H1 (cell line): ENCODE measurements at regions not wholly inside any gene's neighbourhood (a gene's known extent, or its start where the extent isn't known, plus 50 kb on each side); places are given as distances from the start of the nearest gene placed in this dataset.

Experiments
- CTCF ChIA-PET: fragments of 300-600 bp; sonication (Branson Sonifier 250); formaldehyde crosslinking; loops from one replicate; lab custom pipeline; 2021; ENCODE audit not compliant: partially characterized antibody; lab: Charles Lee
- POLR2A ChIA-PET: fragments of 300-600 bp; sonication (Branson Sonifier 250); formaldehyde crosslinking; loops from one replicate; lab custom pipeline; 2021; ENCODE audit warnings: inconsistent platforms; ENCODE audit not compliant: partially characterized antibody; lab: Charles Lee
- DNase-seq, 2 experiments: peaks; one replicate each; pipeline versions ENCODE4 v3.0.0 to v3.0.0-alpha.2; 2010 to 2022; ENCODE audit warnings: low spot score in 2 of 2, low read depth in 1 of 2, mixed read lengths in 1 of 2
- FAIRE-seq: peaks from 2 replicates; lab custom pipeline; 2011; peaks lifted over from hg19 to GRCh38; lab: Jason Lieb, UNC
- H2AFZ ChIP-seq: 2 replicates; pipeline ENCODE4 v1.8.1; 2012; ENCODE audit warnings: low read length, inconsistent platforms
- H2AK5ac ChIP-seq: 2 replicates; pipeline ENCODE4 v1.6.1; 2013; ENCODE audit warnings: low read depth, low read length
- H2BK120ac ChIP-seq: replicated peaks from 2 replicates; pipeline ENCODE3; 2013; ENCODE audit warnings: low read depth, low read length, inconsistent platforms
- H2BK12ac ChIP-seq: 2 replicates; pipeline ENCODE4 v1.6.1; 2013; ENCODE audit warnings: low read depth, low read length
- H2BK15ac ChIP-seq: 2 replicates; pipeline ENCODE4 v1.6.1; 2013; ENCODE audit warnings: low read length
- H2BK20ac ChIP-seq: 2 replicates; pipeline ENCODE4 v1.6.1; 2013; ENCODE audit warnings: low read length
- H2BK5ac ChIP-seq: 2 replicates; pipeline ENCODE4 v1.6.1; 2013; ENCODE audit warnings: low read depth, low read length
- H3K14ac ChIP-seq: 2 replicates; pipeline ENCODE4 v1.6.1; 2013; ENCODE audit warnings: inconsistent platforms; ENCODE audit not compliant: insufficient read length
- H3K18ac ChIP-seq: 2 replicates; pipeline ENCODE4 v1.6.1; 2013; ENCODE audit warnings: low read length; ENCODE audit errors: extremely low read depth
- H3K23ac ChIP-seq: 2 replicates; pipeline ENCODE4 v1.6.1; 2013; ENCODE audit warnings: inconsistent platforms; ENCODE audit not compliant: insufficient read length
- H3K23me2 ChIP-seq: 2 replicates; pipeline ENCODE4 v1.6.1; 2013; ENCODE audit warnings: low read depth, low read length
- H3K27ac ChIP-seq: 2 replicates; pipeline ENCODE4 v1.6.1; 2011; ENCODE audit warnings: low read depth, low read length, inconsistent platforms
- H3K27me3 ChIP-seq, 4 experiments: replicated peaks in 1 of 4; 1 replicate in 1 of 4; 2 replicates in 3 of 4; pipeline versions ENCODE4 v1.6.1 to v1.8.1; 2011 to 2013; ENCODE audit warnings: low read length in 3 of 4, mild to moderate bottlenecking in 3 of 4, inconsistent platforms in 2 of 4, mixed read lengths in 2 of 4, moderate library complexity in 1 of 4; ENCODE audit not compliant: control insufficient read depth in 3 of 4, insufficient read depth in 3 of 4; ENCODE audit errors: extremely low read depth in 1 of 4
- H3K36me3 ChIP-seq, 4 experiments: 2 replicates each; pipeline versions ENCODE4 v1.6.1 to v1.8.1; 2011 to 2013; ENCODE audit warnings: mild to moderate bottlenecking in 4 of 4, low read length in 3 of 4, moderate library complexity in 2 of 4, control low read depth in 1 of 4, inconsistent platforms in 1 of 4; ENCODE audit not compliant: insufficient read depth in 4 of 4, control insufficient read depth in 2 of 4
- H3K4ac ChIP-seq: replicated peaks from 2 replicates; pipeline ENCODE3; 2013; ENCODE audit warnings: low read length, low read depth, mixed read lengths, inconsistent platforms; ENCODE audit not compliant: insufficient read length
- H3K4me1 ChIP-seq, 4 experiments: replicated peaks in 1 of 4; 1 replicate in 1 of 4; 2 replicates in 3 of 4; pipeline versions ENCODE4 v1.6.1 to v1.8.1; 2011 to 2013; ENCODE audit warnings: low read length in 3 of 4, inconsistent platforms in 2 of 4, mixed read lengths in 1 of 4; ENCODE audit not compliant: insufficient read depth in 4 of 4, control insufficient read depth in 3 of 4
- H3K4me2 ChIP-seq, 2 experiments: 2 replicates each; pipeline versions ENCODE4 v1.6.1 to v1.8.1; 2011 to 2013; ENCODE audit warnings: low read depth in 2 of 2, low read length in 2 of 2, control low read depth in 1 of 2, inconsistent platforms in 1 of 2, mild to moderate bottlenecking in 1 of 2; ENCODE audit not compliant: insufficient read depth in 1 of 2
- H3K4me3 ChIP-seq, 4 experiments: fragments of 200-600, 300-600 bp in 1 of 4; sonication (generic), shearing (Covaris generic), sonication (Bioruptor Twin) in 1 of 4; 2 replicates each; pipeline versions ENCODE4 v1.5.1 to v1.8.1; 2011 to 2016; ENCODE audit warnings: low read length in 4 of 4, low read depth in 3 of 4, control low read depth in 2 of 4, inconsistent platforms in 2 of 4, mild to moderate bottlenecking in 2 of 4, mixed read lengths in 1 of 4, moderate library complexity in 1 of 4; ENCODE audit not compliant: insufficient read depth in 2 of 4; ENCODE audit errors: extremely low read depth in 1 of 4
- H3K56ac ChIP-seq: replicated peaks from 2 replicates; pipeline ENCODE3; 2013; ENCODE audit warnings: low read depth, mild to moderate bottlenecking, mixed read lengths, low read length, inconsistent platforms; ENCODE audit not compliant: insufficient read length
- H3K79me1 ChIP-seq: 2 replicates; pipeline ENCODE4 v1.6.1; 2013; ENCODE audit warnings: low read depth, low read length, control low read depth
- H3K79me2 ChIP-seq, 2 experiments: 2 replicates each; pipeline versions ENCODE4 v1.6.1 to v1.8.1; 2012 to 2013; ENCODE audit warnings: low read length in 2 of 2, mild to moderate bottlenecking in 2 of 2, inconsistent platforms in 1 of 2; ENCODE audit not compliant: insufficient read depth in 2 of 2, control insufficient read depth in 1 of 2
- H3K9ac ChIP-seq, 4 experiments: replicated peaks in 1 of 4; 1 replicate in 1 of 4; 2 replicates in 3 of 4; pipeline versions ENCODE4 v1.6.1 to v1.8.1; 2011 to 2013; ENCODE audit warnings: low read depth in 3 of 4, low read length in 3 of 4, control low read depth in 2 of 4, mild to moderate bottlenecking in 2 of 4, moderate library complexity in 2 of 4, inconsistent platforms in 1 of 4; ENCODE audit errors: extremely low read depth in 1 of 4
- H3K9me3 ChIP-seq, 2 experiments: 2 replicates each; pipeline versions ENCODE4 v1.6.1 to v1.8.1; 2012 to 2013; ENCODE audit warnings: mild to moderate bottlenecking in 2 of 2, moderate library complexity in 2 of 2, control low read depth in 1 of 2, inconsistent platforms in 1 of 2, low read depth in 1 of 2, low read length in 1 of 2, mixed read lengths in 1 of 2; ENCODE audit not compliant: insufficient read depth in 2 of 2
- H4K20me1 ChIP-seq, 2 experiments: replicated peaks in 1 of 2; 2 replicates each; pipeline versions ENCODE3 to v1.8.1; 2011 to 2013; ENCODE audit warnings: inconsistent platforms in 2 of 2, low read length in 2 of 2, mild to moderate bottlenecking in 1 of 2; ENCODE audit not compliant: insufficient read depth in 2 of 2, control insufficient read depth in 1 of 2
- H4K5ac ChIP-seq: 2 replicates; pipeline ENCODE4 v1.6.1; 2013; ENCODE audit warnings: low read length, low read depth, mixed read lengths, inconsistent platforms; ENCODE audit not compliant: insufficient read length
- H4K8ac ChIP-seq: 2 replicates; pipeline ENCODE4 v1.8.0; 2013; ENCODE audit warnings: mild to moderate bottlenecking, moderate library complexity, low read length, inconsistent platforms; ENCODE audit not compliant: insufficient read depth; ENCODE audit errors: extremely low read depth
- H4K91ac ChIP-seq: replicated peaks from 2 replicates; pipeline ENCODE3; 2013; ENCODE audit warnings: low read length, mixed read lengths, inconsistent platforms; ENCODE audit not compliant: insufficient read length
- ASH2L ChIP-seq: fragments of 200-600, 300-600 bp; sonication (generic); IDR thresholded peaks from one replicate; pipeline ENCODE4 v1.7.1; 2017; ENCODE audit warnings: low read length
- BCL11A ChIP-seq, 2 experiments: IDR thresholded peaks; one replicate each; pipeline ENCODE4 v1.6.1; 2011; ENCODE audit warnings: low read depth in 2 of 2, low read length in 2 of 2, mild to moderate bottlenecking in 2 of 2
- CBX5 ChIP-seq: fragments of 300-800, 300-1000 bp; sonication (generic); IDR thresholded peaks from 2 replicates; pipeline ENCODE4 v1.7.1; 2016; ENCODE audit warnings: antibody characterized with exemption, low read length, low read depth
- CREB1 ChIP-seq: IDR thresholded peaks from 2 replicates; pipeline ENCODE4 v1.6.1; 2012; ENCODE audit warnings: inconsistent platforms
- EP300 ChIP-seq, 2 experiments: IDR thresholded peaks; 1 replicate in 1 of 2; 2 replicates in 1 of 2; pipeline ENCODE4 v1.6.1; 2011 to 2012; ENCODE audit warnings: low read depth in 2 of 2, low read length in 2 of 2, mild to moderate bottlenecking in 2 of 2, borderline replicate concordance in 1 of 2, inconsistent platforms in 1 of 2, moderate library complexity in 1 of 2
- NRF1 ChIP-seq: IDR thresholded peaks from 2 replicates; pipeline ENCODE4 v1.6.1; 2011; ENCODE audit warnings: mild to moderate bottlenecking, low read depth, low read length, improper control_type of control experiment
- RAD21 ChIP-seq, 2 experiments: IDR thresholded peaks in 1 of 2; conservative IDR thresholded peaks in 1 of 2; 2 replicates each; pipeline ENCODE4 v1.6.1; 2011; ENCODE audit warnings: low read depth in 2 of 2, low read length in 2 of 2, improper control_type of control experiment in 1 of 2, inconsistent platforms in 1 of 2, mild to moderate bottlenecking in 1 of 2, moderate library complexity in 1 of 2
- RBBP5 ChIP-seq: IDR thresholded peaks from 2 replicates; pipeline ENCODE4 v1.7.1; 2012; ENCODE audit warnings: low read depth, mild to moderate bottlenecking, inconsistent platforms, low read length, moderate library complexity, borderline replicate concordance
- SIN3A ChIP-seq, 2 experiments: IDR thresholded peaks in 1 of 2; conservative IDR thresholded peaks in 1 of 2; 2 replicates each; pipeline ENCODE4 v1.6.1; 2011 to 2012; ENCODE audit warnings: low read length in 2 of 2, improper control_type of control experiment in 1 of 2, low read depth in 1 of 2, mild to moderate bottlenecking in 1 of 2
- SP2 ChIP-seq: IDR thresholded peaks from 2 replicates; pipeline ENCODE4 v1.6.1; 2012; ENCODE audit warnings: mild to moderate bottlenecking, low read length, inconsistent platforms
- TAF1 ChIP-seq: IDR thresholded peaks from 2 replicates; pipeline ENCODE4 v1.6.1; 2011; ENCODE audit warnings: mild to moderate bottlenecking, low read depth, low read length
- TAF7 ChIP-seq: optimal IDR thresholded peaks from 2 replicates; pipeline ENCODE3; 2011; ENCODE audit warnings: low read depth, mild to moderate bottlenecking, inconsistent platforms, low read length, moderate library complexity, borderline replicate concordance
- TCF12 ChIP-seq: IDR thresholded peaks from 2 replicates; pipeline ENCODE4 v1.6.1; 2011; ENCODE audit warnings: low read depth, mild to moderate bottlenecking, low read length
- WGBS, 2 experiments: shearing (Covaris generic) in 1 of 2; methylation state at CpG; one replicate each; pipeline versions ENCODE4 v1.1.6 to v1.1.7; 2013 to 2015; ENCODE audit warnings: low lambda C conversion rate in 2 of 2, mixed read lengths in 2 of 2, inconsistent platforms in 1 of 2, low coverage in 1 of 2, missing lambda C conversion rate in 1 of 2; ENCODE audit not compliant: insufficient replicate concordance in 2 of 2, insufficient coverage in 1 of 2, insufficient read length in 1 of 2; ENCODE audit errors: extremely low coverage in 1 of 2, missing lambda C conversion rate in 1 of 2; 5-methylcytosine and 5-hydroxymethylcytosine counted together
- TF ChIP-seq, protein P1 (sequence below): IDR thresholded peaks from 2 replicates; pipeline ENCODE4 v1.6.1; 2012; ENCODE audit warnings: inconsistent platforms

DNA sequence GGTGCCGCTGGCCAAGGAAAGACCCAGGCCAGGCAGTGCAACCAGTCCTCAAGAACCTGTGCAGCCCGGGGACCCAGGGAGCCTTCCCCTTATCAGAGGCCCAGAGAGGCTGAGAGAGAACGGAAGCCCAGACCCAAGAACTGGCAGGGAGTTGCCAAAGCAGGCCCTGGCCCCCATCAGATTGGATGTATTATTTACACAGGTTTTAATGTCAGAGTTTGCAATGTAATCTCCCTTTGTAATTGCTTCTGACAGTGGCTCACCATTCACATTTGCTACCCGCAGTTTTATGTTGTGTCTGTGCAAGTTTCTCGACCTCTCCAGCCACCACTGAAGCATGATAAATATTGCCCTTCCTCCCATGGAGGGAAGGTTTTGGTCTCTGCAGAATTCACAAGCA lies 660.9 kb downstream of the LIG4 start:
- H2BK15ac ChIP-seq = no peak overlapping the region
- no peak overlapping the region for H4K91ac ChIP-seq
- H3K23me2 ChIP-seq = no peaks in the 10 kb centered on the region
- DNase-seq (no peak), FAIRE-seq (no peak)
- no peak overlapping the region for H3K4me2 ChIP-seq
- H2BK20ac ChIP-seq = no peak overlapping the region
- H4K5ac ChIP-seq = no peak overlapping the region
- H3K18ac ChIP-seq = no peak overlapping the region
- no peak overlapping the region for H3K27ac ChIP-seq
- H3K36me3 ChIP-seq = no peaks in the 10 kb centered on the region
- H3K27me3 ChIP-seq = no peaks in the 10 kb centered on the region
- H3K9ac ChIP-seq = no peak overlapping the region
- no peaks in the 10 kb centered on the region for H3K9me3 ChIP-seq
- no peak overlapping the region for H3K23ac ChIP-seq
- WGBS, 2 experiments = 92% methylated on average over 5 of the region's 5 CpGs; no CpG with 5 or more reads in 1 of the 2 experiments
- H3K4me3 ChIP-seq = no peak overlapping the region
- H4K8ac ChIP-seq = no peak overlapping the region
- no peak overlapping the region for H2BK120ac ChIP-seq
- POLR2A ChIA-PET = no interaction called here
- H3K14ac ChIP-seq = no peak overlapping the region
- H3K79me2 ChIP-seq = no peaks in the 10 kb centered on the region
- no peak overlapping the region for H2BK12ac ChIP-seq
- H4K20me1 ChIP-seq = peaks cover 0 to 1% of the 10 kb centered on the region in 2 experiments
- H3K4me1 ChIP-seq = no peaks in the 10 kb centered on the region
- no peak overlapping the region for H2AK5ac ChIP-seq
- H2AFZ ChIP-seq = no peak overlapping the region
- no peaks in the 10 kb centered on the region; the same call in 1 of the 2 replicates for H3K79me1 ChIP-seq
- no peak overlapping the region for H2BK5ac ChIP-seq
- no peak overlapping the region for H3K56ac ChIP-seq
- CTCF ChIA-PET = interaction anchor here (1.0 kb wide), 1 partner anchor 337 kb away, joined by 3 read pairs; no protein-coding TSS in a partner anchor
- H3K4ac ChIP-seq = no peak overlapping the region
- no peak for TF ChIP-seq SIN3A (conservative IDR thresholded peaks at IDR 0.05 in 1 of 2, IDR thresholded peaks at IDR 0.05 in 1 of 2; ENCODE audit: low read depth in 1 of 2, low read length in 2 of 2)
- TF ChIP-seq, protein P1, sequence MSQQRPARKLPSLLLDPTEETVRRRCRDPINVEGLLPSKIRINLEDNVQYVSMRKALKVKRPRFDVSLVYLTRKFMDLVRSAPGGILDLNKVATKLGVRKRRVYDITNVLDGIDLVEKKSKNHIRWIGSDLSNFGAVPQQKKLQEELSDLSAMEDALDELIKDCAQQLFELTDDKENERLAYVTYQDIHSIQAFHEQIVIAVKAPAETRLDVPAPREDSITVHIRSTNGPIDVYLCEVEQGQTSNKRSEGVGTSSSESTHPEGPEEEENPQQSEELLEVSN = no peak
- no peak for TF ChIP-seq EP300 (IDR thresholded peaks at IDR 0.05; ENCODE audit: borderline replicate concordance in 1 of 2, low read depth in 2 of 2, low read length in 2 of 2)
- TF ChIP-seq NRF1 = no peak
- TF ChIP-seq CREB1 = no peak
- no peak for TF ChIP-seq TCF12
- no peak for TF ChIP-seq SP2
- TF ChIP-seq BCL11A (IDR thresholded peaks at IDR 0.05; ENCODE audit: low read depth in 2 of 2, low read length in 2 of 2) = no peak
- no peak for TF ChIP-seq TAF7
- TF ChIP-seq RAD21 (IDR thresholded peaks at IDR 0.05 in 1 of 2, conservative IDR thresholded peaks at IDR 0.05 in 1 of 2; ENCODE audit: low read depth in 2 of 2, low read length in 2 of 2) = no peak
- no peak for TF ChIP-seq CBX5
- TF ChIP-seq ASH2L = no peak
- TF ChIP-seq RBBP5 = no peak
- TF ChIP-seq TAF1 = no peak
